ENCODE measurements at regions not wholly inside any gene's neighbourhood (a gene's known extent, or its start where the extent isn't known, plus 50 kb on each side); places are given as distances from the start of the nearest gene placed in this dataset.
A peak's percentile ranks its signal among the peaks of the same experiment; 100 is the strongest.
"Not testable (repeated sequence)": the region's sequence is repeated elsewhere in the genome, so short reads cannot be mapped to it uniquely, and the experiment has no call there.

GRCh38 chr11:22554221-22554620, 71.4 kb downstream of the FANCF start:
- peak; percentile 3 for DNase-seq (ENCODE audit: low read depth)
- H3K4me3 ChIP-seq (ENCODE audit: low read length) = no peak overlapping the region
- TF ChIP-seq, protein P1, sequence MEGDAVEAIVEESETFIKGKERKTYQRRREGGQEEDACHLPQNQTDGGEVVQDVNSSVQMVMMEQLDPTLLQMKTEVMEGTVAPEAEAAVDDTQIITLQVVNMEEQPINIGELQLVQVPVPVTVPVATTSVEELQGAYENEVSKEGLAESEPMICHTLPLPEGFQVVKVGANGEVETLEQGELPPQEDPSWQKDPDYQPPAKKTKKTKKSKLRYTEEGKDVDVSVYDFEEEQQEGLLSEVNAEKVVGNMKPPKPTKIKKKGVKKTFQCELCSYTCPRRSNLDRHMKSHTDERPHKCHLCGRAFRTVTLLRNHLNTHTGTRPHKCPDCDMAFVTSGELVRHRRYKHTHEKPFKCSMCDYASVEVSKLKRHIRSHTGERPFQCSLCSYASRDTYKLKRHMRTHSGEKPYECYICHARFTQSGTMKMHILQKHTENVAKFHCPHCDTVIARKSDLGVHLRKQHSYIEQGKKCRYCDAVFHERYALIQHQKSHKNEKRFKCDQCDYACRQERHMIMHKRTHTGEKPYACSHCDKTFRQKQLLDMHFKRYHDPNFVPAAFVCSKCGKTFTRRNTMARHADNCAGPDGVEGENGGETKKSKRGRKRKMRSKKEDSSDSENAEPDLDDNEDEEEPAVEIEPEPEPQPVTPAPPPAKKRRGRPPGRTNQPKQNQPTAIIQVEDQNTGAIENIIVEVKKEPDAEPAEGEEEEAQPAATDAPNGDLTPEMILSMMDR (IDR thresholded peaks at IDR 0.05; ENCODE audit: insufficient read depth, low read depth, low read length, missing control alignments) = no peak

- no peak for DNase-seq (ENCODE audit: low read depth)
- TF ChIP-seq, protein P1 (IDR thresholded peaks at IDR 0.05; ENCODE audit: insufficient read depth, low read depth, low read length, missing control alignments) = no peak
- H3K4me3 ChIP-seq (ENCODE audit: low read length) = no peak overlapping the region
Observed at GRCh38 chr11:22552885-22553284, 72.7 kb downstream of the FANCF start.

DNA sequence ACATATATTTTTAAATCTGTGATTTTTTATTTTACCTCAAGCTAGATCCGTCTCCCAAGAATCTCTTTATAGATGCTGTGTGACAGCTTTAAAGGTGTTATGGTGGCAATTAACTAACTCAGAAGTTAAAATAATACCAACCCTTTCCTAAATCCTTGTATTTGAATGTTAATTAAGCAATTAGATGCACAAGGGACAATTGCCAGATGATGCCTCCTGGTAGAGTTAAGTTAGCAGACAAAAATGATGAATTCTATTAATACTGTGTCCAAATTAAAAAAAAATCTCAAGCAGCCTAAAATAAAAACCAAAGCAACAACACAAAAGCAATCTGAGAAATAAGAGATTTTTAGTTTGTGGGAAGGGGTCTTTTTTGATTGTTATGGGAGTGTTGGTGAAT, 78.9 kb downstream of the FANCF start:
- no peak overlapping the region for H3K4me3 ChIP-seq (ENCODE audit: low read length)
- TF ChIP-seq, protein P1 (IDR thresholded peaks at IDR 0.05; ENCODE audit: insufficient read depth, low read depth, low read length, missing control alignments) = no peak
- DNase-seq (ENCODE audit: low read depth) = no peak

- TF ChIP-seq, protein P1 (IDR thresholded peaks at IDR 0.05; ENCODE audit: insufficient read depth, low read depth, low read length, missing control alignments) = no peak
- DNase-seq (ENCODE audit: low read depth) = no peak
- no peak overlapping the region for H3K4me3 ChIP-seq (ENCODE audit: low read length)
Observed at GRCh38 chr11:22543261-22543660, 82.4 kb downstream of the FANCF start.

GRCh38 chr11:22539821-22540256, 85.8 kb downstream of the FANCF start:
- DNase-seq (ENCODE audit: low read depth) = peak; percentile 64
- no peak overlapping the region for H3K4me3 ChIP-seq (ENCODE audit: low read length)
- TF ChIP-seq, protein P1 (IDR thresholded peaks at IDR 0.05; ENCODE audit: insufficient read depth, low read depth, low read length, missing control alignments) = peak; percentile 91

DNA sequence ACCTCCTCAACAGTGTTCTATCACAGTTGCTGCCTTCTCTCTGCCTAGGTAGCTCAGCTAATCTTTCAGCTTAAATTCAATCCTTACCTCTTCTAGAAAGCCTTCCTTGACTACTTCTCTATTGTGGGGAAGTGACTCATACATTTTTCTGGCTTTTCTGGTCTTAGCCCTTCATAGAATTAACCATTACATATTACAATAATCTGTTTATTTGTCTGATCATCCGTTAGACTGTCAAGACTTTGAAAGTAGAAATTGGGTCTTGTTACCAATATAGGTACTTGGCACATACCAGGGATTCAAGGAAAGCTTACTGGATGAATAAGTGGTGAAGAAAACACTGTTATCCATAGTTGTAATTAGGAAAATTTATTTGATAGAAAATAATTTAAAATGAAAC, 89.6 kb downstream of the FANCF start:
- H3K4me3 ChIP-seq (ENCODE audit: low read length) = no peak overlapping the region
- DNase-seq (ENCODE audit: low read depth) = peak; percentile 61
- TF ChIP-seq, protein P1 (IDR thresholded peaks at IDR 0.05; ENCODE audit: insufficient read depth, low read depth, low read length, missing control alignments) = no peak

- H3K4me3 ChIP-seq (ENCODE audit: low read length); DNase-seq (ENCODE audit: low read depth): not testable (repeated sequence)
Observed at GRCh38 chr11:22528612-22529429, 96.8 kb downstream of the FANCF start.
